Nephron (organoid): ENCODE measurements at regions not wholly inside any gene's neighbourhood (a gene's known extent, or its start where the extent isn't known, plus 50 kb on each side); places are given as distances from the start of the nearest gene placed in this dataset.

Source experiments
- H3K27ac Mint-ChIP-seq, 3 experiments: 2 replicates each; pipeline ENCODE4 v1.8.0; 2020; ENCODE audit warnings: mixed read lengths in 3 of 3, mild to moderate bottlenecking in 2 of 3, moderate library complexity in 1 of 3
- H3K27me3 Mint-ChIP-seq: 2 replicates; pipeline ENCODE4 v1.8.0; 2021; ENCODE audit warnings: low read depth, mild to moderate bottlenecking, moderate library complexity, mixed read lengths
- H3K36me3 Mint-ChIP-seq: 2 replicates; pipeline ENCODE4 v1.8.0; 2020; ENCODE audit warnings: low read depth, mixed read lengths
- H3K4me1 Mint-ChIP-seq: 2 replicates; pipeline ENCODE4 v1.8.0; 2020; ENCODE audit warnings: mixed read lengths
- H3K4me3 Mint-ChIP-seq, 3 experiments: 2 replicates each; pipeline ENCODE4 v1.8.0; 2020; ENCODE audit warnings: mild to moderate bottlenecking in 3 of 3, mixed read lengths in 3 of 3, moderate library complexity in 2 of 3
- H3K9me3 Mint-ChIP-seq: 2 replicates; pipeline ENCODE4 v1.8.0; 2020; ENCODE audit warnings: mixed read lengths
- TF ChIP-seq, protein P1 (sequence below), 3 experiments: fragments of 200-600 bp; sonication (generic); IDR thresholded peaks; one replicate each; pipeline ENCODE4 v1.5.0; 2021; ENCODE audit warnings: antibody characterized with exemption in 3 of 3; ENCODE audit not compliant: unreplicated experiment in 3 of 3

DNA sequence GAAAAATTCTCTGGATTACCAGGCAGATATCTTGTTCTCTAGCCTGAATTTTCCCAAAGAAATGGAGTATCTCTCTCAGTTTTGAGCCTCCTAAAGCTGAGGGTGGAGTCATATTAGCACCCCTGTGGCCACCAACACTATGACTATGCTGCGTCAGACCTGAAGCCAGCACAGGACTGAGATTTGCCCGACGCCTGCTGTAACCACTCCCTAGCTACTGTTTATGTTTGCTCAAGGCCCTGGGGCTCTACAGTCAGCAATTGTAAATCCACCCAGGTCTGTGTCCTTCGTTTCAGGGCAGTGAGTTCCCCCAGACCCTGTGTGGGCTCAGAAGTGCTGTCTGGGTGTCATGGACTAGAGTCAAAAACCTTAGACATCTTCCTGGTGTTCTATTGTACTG lies 61.4 kb downstream of the ZXDA start:
- Mint-ChIP-seq H3K4me1 (no peaks in the 10 kb centered on the region), H3K27me3 (no peaks in the 10 kb centered on the region), H3K27ac (no peak overlapping the region), H3K4me3 (no peak overlapping the region), H3K36me3 (no peaks in the 10 kb centered on the region), H3K9me3 (peaks cover 42% of the 10 kb centered on the region)
- TF ChIP-seq, protein P1, sequence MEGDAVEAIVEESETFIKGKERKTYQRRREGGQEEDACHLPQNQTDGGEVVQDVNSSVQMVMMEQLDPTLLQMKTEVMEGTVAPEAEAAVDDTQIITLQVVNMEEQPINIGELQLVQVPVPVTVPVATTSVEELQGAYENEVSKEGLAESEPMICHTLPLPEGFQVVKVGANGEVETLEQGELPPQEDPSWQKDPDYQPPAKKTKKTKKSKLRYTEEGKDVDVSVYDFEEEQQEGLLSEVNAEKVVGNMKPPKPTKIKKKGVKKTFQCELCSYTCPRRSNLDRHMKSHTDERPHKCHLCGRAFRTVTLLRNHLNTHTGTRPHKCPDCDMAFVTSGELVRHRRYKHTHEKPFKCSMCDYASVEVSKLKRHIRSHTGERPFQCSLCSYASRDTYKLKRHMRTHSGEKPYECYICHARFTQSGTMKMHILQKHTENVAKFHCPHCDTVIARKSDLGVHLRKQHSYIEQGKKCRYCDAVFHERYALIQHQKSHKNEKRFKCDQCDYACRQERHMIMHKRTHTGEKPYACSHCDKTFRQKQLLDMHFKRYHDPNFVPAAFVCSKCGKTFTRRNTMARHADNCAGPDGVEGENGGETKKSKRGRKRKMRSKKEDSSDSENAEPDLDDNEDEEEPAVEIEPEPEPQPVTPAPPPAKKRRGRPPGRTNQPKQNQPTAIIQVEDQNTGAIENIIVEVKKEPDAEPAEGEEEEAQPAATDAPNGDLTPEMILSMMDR (IDR thresholded peaks at IDR 0.05; ENCODE audit: unreplicated experiment in 3 of 3) = no peak

DNA sequence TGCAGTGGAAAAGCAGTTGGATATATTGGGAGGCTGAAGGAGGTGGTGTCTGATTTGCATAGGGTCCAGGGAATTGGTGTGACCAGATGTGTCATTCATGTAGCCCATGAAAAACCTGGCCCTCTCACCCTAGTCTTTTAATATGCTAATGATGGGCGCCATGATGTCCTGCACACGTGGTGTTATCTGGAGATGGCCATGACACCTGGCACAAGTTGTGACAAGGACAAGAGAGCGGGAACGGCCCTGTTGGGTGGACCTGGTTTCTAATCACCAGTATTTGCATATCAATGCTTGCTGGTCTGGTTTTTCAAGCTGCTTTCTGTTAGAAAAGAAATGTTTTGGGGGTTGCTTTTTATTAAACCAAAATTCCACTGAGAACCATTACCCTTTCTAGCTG lies 87.4 kb downstream of the ZXDA start:
- Mint-ChIP-seq H3K27ac (no peak overlapping the region), H3K9me3 (peaks cover 40% of the 10 kb centered on the region), H3K36me3 (no peaks in the 10 kb centered on the region), H3K4me3 (no peak overlapping the region), H3K4me1 (no peaks in the 10 kb centered on the region), H3K27me3 (no peaks in the 10 kb centered on the region)
- TF ChIP-seq, protein P1 (IDR thresholded peaks at IDR 0.05; ENCODE audit: unreplicated experiment in 3 of 3) = no peak

DNA sequence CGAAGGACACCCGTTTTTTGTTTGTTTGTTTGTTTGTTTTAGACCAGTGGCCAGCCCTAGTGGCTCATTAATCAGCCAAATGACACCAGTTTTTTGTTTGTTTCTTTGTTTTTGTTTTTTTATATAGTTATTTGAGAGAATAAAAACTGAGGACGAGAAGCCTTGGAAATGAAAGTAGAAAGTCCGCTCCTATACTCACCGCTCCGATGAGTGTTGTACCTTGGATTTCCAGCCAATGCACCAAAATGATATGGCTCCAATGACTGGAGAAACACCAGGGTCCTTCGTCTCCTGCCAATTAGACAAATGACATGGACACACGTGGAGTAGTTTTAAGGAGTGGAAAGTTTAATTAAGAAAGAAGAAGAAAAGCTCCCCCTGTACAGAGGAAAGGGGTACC lies 87.9 kb downstream of the ZXDA start:
- Mint-ChIP-seq H3K36me3 (no peaks in the 10 kb centered on the region), H3K4me1 (no peaks in the 10 kb centered on the region), H3K9me3 (peaks cover 43% of the 10 kb centered on the region), H3K27me3 (no peaks in the 10 kb centered on the region), H3K4me3 (no peak overlapping the region), H3K27ac (no peak overlapping the region)
- TF ChIP-seq, protein P1 (IDR thresholded peaks at IDR 0.05; ENCODE audit: unreplicated experiment in 3 of 3) = no peak

DNA sequence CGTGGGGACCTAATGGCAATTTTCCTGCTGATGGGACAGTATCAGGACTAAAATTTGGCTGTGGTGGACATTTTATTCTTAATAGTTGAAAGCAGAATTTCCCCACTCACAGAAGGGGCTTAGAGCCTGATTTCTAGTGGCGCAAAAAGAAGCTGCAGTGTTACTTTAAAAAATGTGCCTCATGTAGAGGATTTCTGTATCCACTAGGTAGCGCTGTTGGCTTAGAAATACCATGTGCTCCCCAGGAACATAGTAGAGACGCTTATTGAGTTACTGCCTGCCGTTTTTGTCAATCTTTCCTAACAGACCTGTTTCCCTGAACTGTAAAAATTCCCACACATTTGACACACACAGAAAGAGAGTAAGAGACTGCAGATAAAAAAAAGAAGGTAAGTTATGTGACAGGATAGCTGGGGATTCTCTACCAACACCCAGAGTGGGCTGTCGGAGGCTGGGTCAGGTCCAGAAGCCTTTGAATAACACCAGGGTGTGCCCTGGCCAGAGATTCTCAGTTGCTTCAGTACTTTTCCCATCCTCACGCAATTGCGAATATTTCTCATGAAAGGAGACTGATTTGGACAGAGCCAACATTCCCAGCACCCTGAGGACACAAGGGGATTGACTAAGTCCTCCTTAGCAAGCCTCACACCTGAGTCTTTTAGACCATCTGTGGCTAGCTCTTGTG lies 88.4 kb downstream of the ZXDA start:
- Mint-ChIP-seq H3K4me3 (no peak overlapping the region), H3K36me3 (no peaks in the 10 kb centered on the region), H3K27ac (no peak overlapping the region), H3K9me3 (peaks cover 37% of the 10 kb centered on the region), H3K4me1 (no peaks in the 10 kb centered on the region), H3K27me3 (no peaks in the 10 kb centered on the region)
- TF ChIP-seq, protein P1 (IDR thresholded peaks at IDR 0.05; ENCODE audit: unreplicated experiment in 3 of 3) = no peak

DNA sequence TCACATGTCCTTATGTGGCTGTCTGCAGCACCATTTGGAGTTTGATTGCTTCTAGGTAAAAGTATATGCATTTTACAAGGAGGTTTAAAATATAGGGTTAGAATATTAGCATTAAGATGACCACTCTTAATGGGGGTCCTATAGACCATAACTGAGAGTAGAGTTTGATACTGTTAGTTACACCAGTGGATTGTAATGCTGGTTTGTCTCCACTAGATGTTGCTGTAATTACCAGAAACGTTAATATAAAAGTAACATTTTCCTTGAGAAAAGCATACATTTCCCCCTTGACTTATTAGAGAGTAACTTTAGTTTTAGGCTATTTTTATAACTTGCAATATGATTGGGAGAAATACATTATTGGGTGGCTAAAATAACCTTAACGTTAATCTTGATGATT lies 93.0 kb downstream of the ZXDA start:
- Mint-ChIP-seq H3K4me1 (no peaks in the 10 kb centered on the region), H3K27me3 (no peaks in the 10 kb centered on the region), H3K9me3 (peaks cover 52% of the 10 kb centered on the region), H3K36me3 (no peaks in the 10 kb centered on the region), H3K4me3 (no peak overlapping the region), H3K27ac (no peak overlapping the region)
- TF ChIP-seq, protein P1 (IDR thresholded peaks at IDR 0.05; ENCODE audit: unreplicated experiment in 3 of 3) = no peak

DNA sequence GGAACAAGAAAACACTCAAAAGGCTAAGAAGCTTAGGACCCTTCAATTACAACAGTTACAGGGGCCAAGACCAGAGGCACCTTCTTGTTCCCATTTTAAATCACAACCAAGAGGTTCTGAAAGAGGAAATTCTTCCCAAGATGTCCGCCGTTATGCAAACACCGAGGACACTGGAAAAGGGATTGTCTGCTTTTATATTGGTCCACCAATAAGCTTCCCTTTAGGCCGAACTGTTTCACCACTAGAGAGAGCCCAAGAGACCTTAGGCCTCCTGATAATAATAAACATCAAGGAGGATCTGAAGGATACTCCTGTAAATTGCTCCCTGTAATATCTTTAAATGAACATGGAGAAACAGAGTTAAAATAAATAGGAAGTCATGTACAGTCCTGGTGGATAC lies 92.6 kb upstream of the NLRP2B start:
- no peaks in the 10 kb centered on the region for H3K4me1 Mint-ChIP-seq
- H3K27ac Mint-ChIP-seq = no peak overlapping the region
- no peaks in the 10 kb centered on the region for H3K36me3 Mint-ChIP-seq
- no peak overlapping the region for H3K4me3 Mint-ChIP-seq
- no peaks in the 10 kb centered on the region for H3K27me3 Mint-ChIP-seq
- H3K9me3 Mint-ChIP-seq = peaks cover 26% of the 10 kb centered on the region
- TF ChIP-seq, protein P1 (IDR thresholded peaks at IDR 0.05; ENCODE audit: unreplicated experiment in 3 of 3) = no peak
